A549 (cell line): ENCODE measurements at regions not wholly inside any gene's neighbourhood (a gene's known extent, or its start where the extent isn't known, plus 50 kb on each side); places are given as distances from the start of the nearest gene placed in this dataset.

Source experiments
- ATAC-seq, 2 experiments: fragments of 200-7000 bp in 1 of 2; fragments of >200 bp in 1 of 2; cut with Nextera tagmentation in 1 of 2; cut with Tn5 transposase in 1 of 2; 3 replicates each; pipeline versions ENCODE4 v1.8.0 to v1.9.1; 2018 to 2020; ENCODE audit warnings: mild to moderate bottlenecking in 1 of 2, moderate library complexity in 1 of 2
- CTCF ChIA-PET: fragments of 300-600 bp; sonication (Branson Sonifier 250); formaldehyde crosslinking; extraction: SDS; loops from one replicate; lab custom pipeline; 2021; ENCODE audit warnings: antibody characterized with exemption, inconsistent platforms; lab: Yijun Ruan, JAX
- POLR2A ChIA-PET: fragments of 350-600 bp; formaldehyde crosslinking; extraction: SDS; loops from one replicate; lab custom pipeline; 2021; ENCODE audit warnings: antibody characterized with exemption, inconsistent platforms; lab: Yijun Ruan, JAX
- DNase-seq, 2 experiments: peaks; one replicate each; pipeline versions ENCODE4 v3.0.0 to v3.0.0-alpha.2; 2011 to 2016; ENCODE audit warnings: low read depth in 1 of 2, low spot score in 1 of 2
- FAIRE-seq: peaks from 2 replicates; lab custom pipeline; 2011; peaks lifted over from hg19 to GRCh38; lab: Jason Lieb, UNC
- H3K27ac ChIP-seq, 2 experiments: fragments of >200 bp; sonication (Bioruptor Twin); formaldehyde crosslinking; 3 replicates each; pipeline ENCODE4 v1.5.1; 2016 to 2017
- H3K4me1 ChIP-seq: fragments of >200 bp; sonication (Bioruptor Twin); formaldehyde crosslinking; 3 replicates; pipeline ENCODE4 v1.6.1; 2016
- H3K4me2 ChIP-seq: fragments of >200 bp; sonication (Bioruptor Twin); formaldehyde crosslinking; 3 replicates; pipeline ENCODE4 v1.6.1; 2016
- H3K4me3 ChIP-seq: fragments of >200 bp; sonication (Bioruptor Twin); formaldehyde crosslinking; 3 replicates; pipeline ENCODE4 v1.5.1; 2016
- H3K9me3 ChIP-seq: fragments of >200 bp; sonication (Bioruptor Twin); formaldehyde crosslinking; 3 replicates; pipeline ENCODE4 v1.6.1; 2016
- ATOH8 ChIP-seq: fragments of 250-450 bp; sonication (Bioruptor Pico); IDR thresholded peaks from 2 replicates; pipeline ENCODE4 v1.5.0; 2020; ENCODE audit warnings: low read depth, mild to moderate bottlenecking, moderate library complexity
- BCL3 ChIP-seq: fragments of >200 bp; sonication (Bioruptor Twin); formaldehyde crosslinking; IDR thresholded peaks from 3 replicates; pipeline ENCODE4 v1.6.1; 2016
- BHLHE40 ChIP-seq: IDR thresholded peaks from 2 replicates; pipeline ENCODE4 v1.6.1; 2012; ENCODE audit warnings: low read depth, low read length, inconsistent platforms
- CBX8 ChIP-seq: fragments of 200-600 bp; sonication (generic); IDR thresholded peaks from 2 replicates; pipeline ENCODE4 v1.6.1; 2016
- CHD2 ChIP-seq: fragments of 150-350 bp; IDR thresholded peaks from 2 replicates; pipeline ENCODE4 v1.6.1; 2014; ENCODE audit warnings: low read length; ENCODE audit not compliant: partially characterized antibody
- CHD4 ChIP-seq: fragments of 200-600 bp; sonication (generic); IDR thresholded peaks from 2 replicates; pipeline ENCODE4 v1.6.1; 2016; ENCODE audit warnings: antibody characterized with exemption, mild to moderate bottlenecking, borderline replicate concordance
- EHF ChIP-seq: fragments of 250-450 bp; sonication (Bioruptor Pico); IDR thresholded peaks from 2 replicates; pipeline ENCODE4 v1.5.0; 2020; ENCODE audit warnings: mild to moderate bottlenecking
- EP300 ChIP-seq, 2 experiments: fragments of >200 bp; sonication (Bioruptor Twin); formaldehyde crosslinking; IDR thresholded peaks; 2 replicates in 1 of 2; 3 replicates in 1 of 2; pipeline ENCODE4 v1.6.1; 2016 to 2017
- FOSB ChIP-seq: fragments of 250-450 bp; sonication (Bioruptor Pico); IDR thresholded peaks from 2 replicates; pipeline ENCODE4 v1.5.0; 2020; ENCODE audit warnings: mild to moderate bottlenecking, moderate library complexity
- FOSL2 ChIP-seq, 2 experiments: fragments of 450-650 bp in 1 of 2; fragments of >200 bp in 1 of 2; sonication (Bioruptor Twin) in 1 of 2; formaldehyde crosslinking; IDR thresholded peaks; 2 replicates each; pipeline versions ENCODE4 v1.5.0 to v1.6.1; 2016 to 2020; ENCODE audit warnings: mild to moderate bottlenecking in 1 of 2, moderate library complexity in 1 of 2
- GATA3 ChIP-seq: IDR thresholded peaks from 2 replicates; pipeline ENCODE4 v1.6.1; 2012; ENCODE audit warnings: borderline replicate concordance
- HDAC2 ChIP-seq: fragments of 200-600 bp; sonication (generic); IDR thresholded peaks from 2 replicates; pipeline ENCODE4 v1.6.1; 2016
- HMGXB4 ChIP-seq: fragments of 250-450 bp; sonication (Bioruptor Pico); IDR thresholded peaks from 2 replicates; pipeline ENCODE4 v1.5.0; 2021; ENCODE audit warnings: mild to moderate bottlenecking, moderate library complexity, borderline replicate concordance
- JUN ChIP-seq, 2 experiments: fragments of >200 bp; sonication (Bioruptor Twin); formaldehyde crosslinking; IDR thresholded peaks; 2 replicates in 1 of 2; 3 replicates in 1 of 2; pipeline ENCODE4 v1.6.1; 2016 to 2017
- JUNB ChIP-seq: fragments of >200 bp; sonication (Bioruptor Twin); formaldehyde crosslinking; IDR thresholded peaks from 2 replicates; pipeline ENCODE4 v1.6.1; 2016
- MAFK ChIP-seq: fragments of 450-650 bp; IDR thresholded peaks from 2 replicates; pipeline ENCODE4 v1.6.1; 2014; ENCODE audit not compliant: partially characterized antibody
- NR3C1 ChIP-seq: fragments of >200 bp; sonication (Bioruptor Twin); formaldehyde crosslinking; IDR thresholded peaks from 3 replicates; pipeline ENCODE4 v1.6.1; 2017
- PHF8 ChIP-seq: fragments of 200-600 bp; sonication (generic); IDR thresholded peaks from 2 replicates; pipeline ENCODE4 v1.6.1; 2016; ENCODE audit warnings: low read depth, mild to moderate bottlenecking, antibody characterized with exemption, moderate library complexity, borderline replicate concordance
- POLR2A ChIP-seq: IDR thresholded peaks from 2 replicates; pipeline ENCODE4 v1.6.1; 2012; ENCODE audit warnings: mild to moderate bottlenecking, low read length
- POLR2AphosphoS2 ChIP-seq: conservative IDR thresholded peaks from 2 replicates; pipeline ENCODE4 v1.6.1; 2012; ENCODE audit warnings: low read length, improper control_type of control experiment, inconsistent platforms
- RAD21 ChIP-seq, 2 experiments: fragments of >200 bp in 1 of 2; sonication (Bioruptor Twin) in 1 of 2; formaldehyde crosslinking in 1 of 2; IDR thresholded peaks in 1 of 2; conservative IDR thresholded peaks in 1 of 2; 2 replicates in 1 of 2; 3 replicates in 1 of 2; pipeline ENCODE4 v1.6.1; 2012 to 2018; ENCODE audit warnings: inconsistent platforms in 1 of 2
- RCOR1 ChIP-seq: fragments of 150-350 bp; IDR thresholded peaks from 2 replicates; pipeline ENCODE4 v1.6.1; 2014; ENCODE audit warnings: antibody characterized with exemption, low read length, low read depth
- SREBF2 ChIP-seq: fragments of 450-650 bp; IDR thresholded peaks from 2 replicates; pipeline ENCODE4 v1.6.1; 2014; ENCODE audit warnings: mild to moderate bottlenecking, moderate library complexity
- TFCP2L1 ChIP-seq: fragments of 250-450 bp; sonication (Bioruptor Pico); IDR thresholded peaks from 2 replicates; pipeline ENCODE4 v1.5.0; 2021; ENCODE audit warnings: mild to moderate bottlenecking
- ZC3H11A ChIP-seq: fragments of 450-650 bp; IDR thresholded peaks from 2 replicates; pipeline ENCODE4 v1.6.1; 2014; ENCODE audit warnings: antibody characterized with exemption, mild to moderate bottlenecking
- WGBS: methylation state at CpG from one replicate; pipeline ENCODE4 v1.1.6; 2017; ENCODE audit errors: missing lambda C conversion rate; 5-methylcytosine and 5-hydroxymethylcytosine counted together
- TF ChIP-seq, protein P1 (sequence below): fragments of >200 bp; sonication (Bioruptor Twin); formaldehyde crosslinking; IDR thresholded peaks from 3 replicates; pipeline ENCODE4 v1.5.1; 2016
- TF ChIP-seq, protein P2 (sequence below): IDR thresholded peaks from 2 replicates; pipeline ENCODE4 v1.6.1; 2012; ENCODE audit warnings: low read depth, borderline replicate concordance
- TF ChIP-seq, protein P3 (sequence below): fragments of >200 bp; sonication (Bioruptor Twin); formaldehyde crosslinking; IDR thresholded peaks from 2 replicates; pipeline ENCODE4 v1.6.1; 2016
- TF ChIP-seq, protein P4 (sequence below): fragments of 200-600 bp; sonication (generic); IDR thresholded peaks from 2 replicates; pipeline ENCODE4 v1.6.1; 2016; ENCODE audit warnings: antibody characterized with exemption, mild to moderate bottlenecking, moderate library complexity

GRCh38 chr2:133776936-133777573, 208.8 kb upstream of the NCKAP5 start:
- ChIA-PET CTCF (interaction anchor here (1.4 to 2.0 kb wide), 3 partner anchors 67 to 216 kb away, joined by 3 to 5 read pairs (median 5); partner anchors contain the start of gene NCKAP5), POLR2A (no interaction called here)
- ATAC-seq, result no peak
- Histone ChIP-seq H3K4me1 (peaks cover 13% of the 10 kb centered on the region; the same call in 2 of the 3 replicates), H3K4me3 (no peak overlapping the region), H3K9me3 (no peaks in the 10 kb centered on the region), H3K27ac (peak overlapping the region in 1 of 2 experiments; percentile 8; a peak in 1 of 6 replicates), H3K4me2 (no peak overlapping the region)
- TF ChIP-seq JUNB, result no peak
- TF ChIP-seq, protein P1, sequence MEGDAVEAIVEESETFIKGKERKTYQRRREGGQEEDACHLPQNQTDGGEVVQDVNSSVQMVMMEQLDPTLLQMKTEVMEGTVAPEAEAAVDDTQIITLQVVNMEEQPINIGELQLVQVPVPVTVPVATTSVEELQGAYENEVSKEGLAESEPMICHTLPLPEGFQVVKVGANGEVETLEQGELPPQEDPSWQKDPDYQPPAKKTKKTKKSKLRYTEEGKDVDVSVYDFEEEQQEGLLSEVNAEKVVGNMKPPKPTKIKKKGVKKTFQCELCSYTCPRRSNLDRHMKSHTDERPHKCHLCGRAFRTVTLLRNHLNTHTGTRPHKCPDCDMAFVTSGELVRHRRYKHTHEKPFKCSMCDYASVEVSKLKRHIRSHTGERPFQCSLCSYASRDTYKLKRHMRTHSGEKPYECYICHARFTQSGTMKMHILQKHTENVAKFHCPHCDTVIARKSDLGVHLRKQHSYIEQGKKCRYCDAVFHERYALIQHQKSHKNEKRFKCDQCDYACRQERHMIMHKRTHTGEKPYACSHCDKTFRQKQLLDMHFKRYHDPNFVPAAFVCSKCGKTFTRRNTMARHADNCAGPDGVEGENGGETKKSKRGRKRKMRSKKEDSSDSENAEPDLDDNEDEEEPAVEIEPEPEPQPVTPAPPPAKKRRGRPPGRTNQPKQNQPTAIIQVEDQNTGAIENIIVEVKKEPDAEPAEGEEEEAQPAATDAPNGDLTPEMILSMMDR, result no peak
- no peak for TF ChIP-seq ZC3H11A
- TF ChIP-seq, protein P2, sequence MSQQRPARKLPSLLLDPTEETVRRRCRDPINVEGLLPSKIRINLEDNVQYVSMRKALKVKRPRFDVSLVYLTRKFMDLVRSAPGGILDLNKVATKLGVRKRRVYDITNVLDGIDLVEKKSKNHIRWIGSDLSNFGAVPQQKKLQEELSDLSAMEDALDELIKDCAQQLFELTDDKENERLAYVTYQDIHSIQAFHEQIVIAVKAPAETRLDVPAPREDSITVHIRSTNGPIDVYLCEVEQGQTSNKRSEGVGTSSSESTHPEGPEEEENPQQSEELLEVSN, result no peak
- TF ChIP-seq CHD4, result no peak
- no peak for TF ChIP-seq EHF (CRISPR knock-in tag)
- TF ChIP-seq POLR2A, result no peak
- TF ChIP-seq, protein P3, sequence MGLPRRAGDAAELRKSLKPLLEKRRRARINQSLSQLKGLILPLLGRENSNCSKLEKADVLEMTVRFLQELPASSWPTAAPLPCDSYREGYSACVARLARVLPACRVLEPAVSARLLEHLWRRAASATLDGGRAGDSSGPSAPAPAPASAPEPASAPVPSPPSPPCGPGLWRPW, result no peak
- TF ChIP-seq SREBF2, result no peak
- no peak for TF ChIP-seq GATA3
- no peak for TF ChIP-seq HMGXB4 (CRISPR knock-in tag)
- TF ChIP-seq MAFK, result no peak
- TF ChIP-seq TFCP2L1, result no peak
- no peak for TF ChIP-seq HDAC2
- no peak for TF ChIP-seq JUN (IDR thresholded peaks at IDR 0.05)
- TF ChIP-seq FOSL2 (IDR thresholded peaks at IDR 0.05), result no peak
- no peak for TF ChIP-seq FOSL2 (CRISPR knock-in tag; IDR thresholded peaks at IDR 0.05)
- FAIRE-seq, result no peak
- WGBS, result 86% methylated on average over 8 of the region's 8 CpGs
- DNase-seq, result no peak

GRCh38 chr2:133777574-133777960, 209.3 kb upstream of the NCKAP5 start:
- DNase-seq (no peak), FAIRE-seq (no peak), ATAC-seq (no peak)
- peak overlapping the region in 1 of 2 experiments; percentile 8; a peak in 1 of 6 replicates for H3K27ac ChIP-seq
- POLR2A ChIA-PET, result no interaction called here
- H3K4me1 ChIP-seq, result peaks cover 13% of the 10 kb centered on the region; the same call in 2 of the 3 replicates
- WGBS, result 61% methylated on average over 7 of the region's 7 CpGs
- H3K9me3 ChIP-seq, result no peaks in the 10 kb centered on the region
- H3K4me2 ChIP-seq, result no peak overlapping the region
- CTCF ChIA-PET, result interaction anchor here (1.1 to 2.0 kb wide), 5 partner anchors 10 to 217 kb away, joined by 3 to 5 read pairs (median 3); partner anchors contain the start of gene NCKAP5
- no peak overlapping the region for H3K4me3 ChIP-seq
- no peak for TF ChIP-seq PHF8
- TF ChIP-seq JUNB, result no peak
- TF ChIP-seq BHLHE40, result no peak
- no peak for TF ChIP-seq CBX8
- no peak for TF ChIP-seq RCOR1
- no peak for TF ChIP-seq CHD2
- TF ChIP-seq POLR2AphosphoS2, result no peak
- TF ChIP-seq BCL3, result no peak
- no peak for TF ChIP-seq ATOH8 (CRISPR knock-in tag)
- TF ChIP-seq RAD21 (conservative IDR thresholded peaks at IDR 0.05 in 1 of 2, IDR thresholded peaks at IDR 0.05 in 1 of 2), result no peak
- TF ChIP-seq, protein P4, sequence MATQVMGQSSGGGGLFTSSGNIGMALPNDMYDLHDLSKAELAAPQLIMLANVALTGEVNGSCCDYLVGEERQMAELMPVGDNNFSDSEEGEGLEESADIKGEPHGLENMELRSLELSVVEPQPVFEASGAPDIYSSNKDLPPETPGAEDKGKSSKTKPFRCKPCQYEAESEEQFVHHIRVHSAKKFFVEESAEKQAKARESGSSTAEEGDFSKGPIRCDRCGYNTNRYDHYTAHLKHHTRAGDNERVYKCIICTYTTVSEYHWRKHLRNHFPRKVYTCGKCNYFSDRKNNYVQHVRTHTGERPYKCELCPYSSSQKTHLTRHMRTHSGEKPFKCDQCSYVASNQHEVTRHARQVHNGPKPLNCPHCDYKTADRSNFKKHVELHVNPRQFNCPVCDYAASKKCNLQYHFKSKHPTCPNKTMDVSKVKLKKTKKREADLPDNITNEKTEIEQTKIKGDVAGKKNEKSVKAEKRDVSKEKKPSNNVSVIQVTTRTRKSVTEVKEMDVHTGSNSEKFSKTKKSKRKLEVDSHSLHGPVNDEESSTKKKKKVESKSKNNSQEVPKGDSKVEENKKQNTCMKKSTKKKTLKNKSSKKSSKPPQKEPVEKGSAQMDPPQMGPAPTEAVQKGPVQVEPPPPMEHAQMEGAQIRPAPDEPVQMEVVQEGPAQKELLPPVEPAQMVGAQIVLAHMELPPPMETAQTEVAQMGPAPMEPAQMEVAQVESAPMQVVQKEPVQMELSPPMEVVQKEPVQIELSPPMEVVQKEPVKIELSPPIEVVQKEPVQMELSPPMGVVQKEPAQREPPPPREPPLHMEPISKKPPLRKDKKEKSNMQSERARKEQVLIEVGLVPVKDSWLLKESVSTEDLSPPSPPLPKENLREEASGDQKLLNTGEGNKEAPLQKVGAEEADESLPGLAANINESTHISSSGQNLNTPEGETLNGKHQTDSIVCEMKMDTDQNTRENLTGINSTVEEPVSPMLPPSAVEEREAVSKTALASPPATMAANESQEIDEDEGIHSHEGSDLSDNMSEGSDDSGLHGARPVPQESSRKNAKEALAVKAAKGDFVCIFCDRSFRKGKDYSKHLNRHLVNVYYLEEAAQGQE, result no peak
- TF ChIP-seq FOSB (CRISPR knock-in tag), result no peak
- no peak for TF ChIP-seq EP300 (IDR thresholded peaks at IDR 0.05)
- TF ChIP-seq NR3C1, result no peak
